Mucosa of gallbladder (tissue), 1 donor: ENCODE measurements at regions not wholly inside any gene's neighbourhood (a gene's known extent, or its start where the extent isn't known, plus 50 kb on each side); places are given as distances from the start of the nearest gene placed in this dataset.

Experiments
- DNase-seq: peaks from one replicate; pipeline ENCODE4 v3.0.0-alpha.2; 2020; ENCODE audit warnings: low spot score
- donor health status: DM: no; HTN: no; CAD: no.

GRCh38 chr6:134866563-134866962, 83.3 kb downstream of the ALDH8A1 start:
- no peak for DNase-seq

GRCh38 chr6:134864558-134864957, 85.3 kb downstream of the ALDH8A1 start:
- no peak for DNase-seq

- no peak for DNase-seq
These were observed 86.0 kb downstream of the ALDH8A1 start for GRCh38 chr6:134863763-134864510.

- no peak for DNase-seq
These were observed 95.5 kb downstream of the ALDH8A1 start for GRCh38 chr6:134854366-134854765.

- DNase-seq: no peak
These were observed 96.5 kb downstream of the ALDH8A1 start for GRCh38 chr6:134853111-134854055.

GRCh38 chr6:134851548-134851947, 98.4 kb downstream of the ALDH8A1 start:
- no peak for DNase-seq

- DNase-seq: no peak
These were observed 99.1 kb downstream of the ALDH8A1 start for GRCh38 chr6:134850721-134851305.

- DNase-seq: no peak
These were observed 99.9 kb downstream of the ALDH8A1 start for GRCh38 chr6:134849920-134850447.

- no peak for DNase-seq
These were observed 101.8 kb downstream of the ALDH8A1 start for GRCh38 chr6:134848076-134848475.

GRCh38 chr6:134846865-134847264, 103.0 kb downstream of the ALDH8A1 start:
- DNase-seq: no peak

GRCh38 chr6:134846031-134846430, 103.9 kb downstream of the ALDH8A1 start:
- DNase-seq: no peak

GRCh38 chr6:134844120-134844519, 105.8 kb downstream of the ALDH8A1 start:
- DNase-seq: no peak

- peak; percentile 50 for DNase-seq
These were observed 109.6 kb downstream of the ALDH8A1 start for GRCh38 chr6:134840086-134840867.

- DNase-seq: no peak
These were observed 113.9 kb downstream of the ALDH8A1 start for GRCh38 chr6:134835993-134836392.

GRCh38 chr6:134830940-134831339, 119.0 kb downstream of the ALDH8A1 start:
- DNase-seq: peak; percentile 72

GRCh38 chr6:134830194-134830593, 119.7 kb downstream of the ALDH8A1 start:
- DNase-seq: no peak

GRCh38 chr6:134828641-134829040, 121.3 kb downstream of the ALDH8A1 start:
- DNase-seq: no peak

- DNase-seq: peak; percentile 70
These were observed 122.8 kb downstream of the ALDH8A1 start for GRCh38 chr6:134826889-134827737.

- DNase-seq: no peak
These were observed 126.2 kb downstream of the ALDH8A1 start for GRCh38 chr6:134823710-134824034.

- peak; percentile 60 for DNase-seq
These were observed 126.8 kb downstream of the ALDH8A1 start for GRCh38 chr6:134822920-134823709.
